Transverse colon (tissue), 4 donors: ENCODE measurements at regions not wholly inside any gene's neighbourhood (a gene's known extent, or its start where the extent isn't known, plus 50 kb on each side); places are given as distances from the start of the nearest gene placed in this dataset.
A peak's percentile ranks its signal among the peaks of the same experiment; 100 is the strongest.

Experiments
- DNase-seq: peaks from one replicate; pipeline ENCODE4 v3.0.0-alpha.2; 2019
- H3K27ac ChIP-seq, 4 donors: fragments of 200-600 bp; sonication (generic); 2 replicates each; pipeline ENCODE4 v1.5.1; 2016 to 2018; ENCODE audit warnings: inconsistent platforms in 4 of 4
- H3K27me3 ChIP-seq: fragments of 200-600 bp; sonication (generic); 2 replicates; pipeline ENCODE4 v1.5.1; 2017; ENCODE audit warnings: inconsistent platforms
- H3K36me3 ChIP-seq, 4 donors: fragments of 200-600 bp; sonication (generic); 2 replicates each; pipeline ENCODE4 v1.5.1; 2017 to 2019; ENCODE audit warnings: inconsistent platforms in 4 of 4
- H3K4me1 ChIP-seq, 4 donors: fragments of 200-600 bp; sonication (generic); 2 replicates each; pipeline ENCODE4 v1.5.1; 2017 to 2020; ENCODE audit warnings: inconsistent platforms in 4 of 4
- H3K4me3 ChIP-seq, 4 donors: fragments of 200-600 bp; sonication (generic); 1 replicate in 1 of 4; 2 replicates in 3 of 4; pipeline versions ENCODE4 v1.5.1 to v1.6.1; 2017 to 2019; ENCODE audit warnings: inconsistent platforms in 4 of 4
- H3K9me3 ChIP-seq, 2 donors: fragments of 200-600 bp; sonication (generic); 2 replicates each; pipeline ENCODE4 v1.5.1; 2017 to 2019; ENCODE audit warnings: inconsistent platforms in 2 of 2
- EP300 ChIP-seq: sonication (generic); formaldehyde crosslinking; IDR thresholded peaks from one replicate; pipeline ENCODE4 v1.6.1; 2017; ENCODE audit warnings: antibody characterized with exemption, low read depth
- POLR2A ChIP-seq: fragments of 450-650 bp; IDR thresholded peaks from one replicate; pipeline ENCODE4 v1.6.1; 2016; ENCODE audit warnings: antibody characterized with exemption, mild to moderate bottlenecking, moderate library complexity
- POLR2AphosphoS5 ChIP-seq, 3 donors: sonication (generic); formaldehyde crosslinking; IDR thresholded peaks; one replicate each; pipeline ENCODE4 v1.6.1; 2016; ENCODE audit warnings: antibody characterized with exemption in 3 of 3
- WGBS, 2 donors: methylation state at CpG; one replicate each; pipeline ENCODE4 v1.1.5; 2018; ENCODE audit warnings: low coverage in 1 of 2; 5-methylcytosine and 5-hydroxymethylcytosine counted together
- in situ Hi-C, 4 donors: fragments of 200-750 bp; cut with MboI; loops; one replicate each; pipeline versions ENCODE4 v1.15.0 to v1.15.1; 2017; ENCODE audit warnings: low sequenced_read_pairs in 3 of 4, low pct_ligation_motif_present in 1 of 4, low pct_unique_long_range_greater_than_20kb in 1 of 4
- intact Hi-C: fragments of 100-400 bp; cut with DNase I; formaldehyde crosslinking; loops from one replicate; pipeline ENCODE4 v1.15.1; 2023; ENCODE audit warnings: low total_unique reads
- TF ChIP-seq, protein P1 (sequence below), 5 experiments: fragments of 200-600 bp in 3 of 5; fragments of 450-650 bp in 2 of 5; sonication (generic) in 3 of 5; IDR thresholded peaks; 1 replicate in 2 of 5; 2 replicates in 3 of 5; pipeline ENCODE4 v1.5.1; 2016 to 2017; ENCODE audit warnings: antibody characterized with exemption in 5 of 5, inconsistent platforms in 3 of 5, mild to moderate bottlenecking in 2 of 5, moderate library complexity in 1 of 5

DNA sequence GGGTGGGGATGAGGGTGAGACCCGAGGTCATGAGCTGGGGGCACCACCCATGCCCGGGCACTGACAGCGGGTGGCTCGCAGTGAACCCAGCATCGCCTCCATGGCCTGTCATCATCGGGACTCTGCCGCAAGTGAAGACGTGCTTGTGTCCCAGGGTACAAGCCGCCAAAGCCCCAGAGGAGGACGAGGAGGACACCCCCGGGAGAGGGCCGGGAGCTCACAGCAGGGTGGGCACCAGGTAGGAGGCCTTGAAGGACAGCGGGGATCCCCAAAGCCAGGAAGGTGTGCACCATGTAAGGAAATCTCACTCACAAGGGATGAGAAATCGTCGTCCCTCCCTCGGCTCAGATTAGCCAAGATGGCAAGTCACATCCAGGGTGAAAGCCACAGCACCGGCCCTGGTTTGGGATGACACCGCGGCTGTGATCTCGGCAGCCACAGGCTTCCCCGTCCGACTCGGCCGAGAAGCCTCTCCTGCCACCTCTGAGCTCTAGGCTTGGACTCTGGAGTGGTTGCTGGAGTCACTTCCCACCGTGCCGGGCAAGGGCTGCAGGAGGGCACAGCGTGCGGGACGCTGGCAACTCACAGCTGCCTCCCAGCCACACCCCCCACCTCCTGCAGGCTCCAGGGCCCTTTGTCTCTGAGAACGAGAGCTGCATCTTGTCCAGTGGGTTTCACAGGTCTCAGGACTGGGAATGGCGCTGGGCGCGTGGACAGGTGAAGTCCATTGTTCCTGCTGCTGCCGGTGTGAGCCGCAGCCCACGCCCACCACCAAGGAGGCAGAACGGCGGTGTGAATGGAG lies 81.6 kb upstream of the CTDP1 start:
- H3K9me3 ChIP-seq: no peaks in the 10 kb centered on the region
- H3K27me3 ChIP-seq: no peaks in the 10 kb centered on the region
- no peaks in the 10 kb centered on the region for H3K4me1 ChIP-seq
- peak; percentile 3 for DNase-seq
- in situ Hi-C loops: no loop called here
- no peak overlapping the region for H3K27ac ChIP-seq
- no peak overlapping the region for H3K4me3 ChIP-seq
- intact Hi-C loops: no loop called here
- H3K36me3 ChIP-seq: no peaks in the 10 kb centered on the region
- 84% methylated on average over 34 of the region's 38 CpGs; no CpG with 5 or more reads in 1 of the 2 donors for WGBS, 2 donors
- TF ChIP-seq POLR2AphosphoS5 (IDR thresholded peaks at IDR 0.05): no peak
- TF ChIP-seq POLR2A: no peak
- TF ChIP-seq, protein P1, sequence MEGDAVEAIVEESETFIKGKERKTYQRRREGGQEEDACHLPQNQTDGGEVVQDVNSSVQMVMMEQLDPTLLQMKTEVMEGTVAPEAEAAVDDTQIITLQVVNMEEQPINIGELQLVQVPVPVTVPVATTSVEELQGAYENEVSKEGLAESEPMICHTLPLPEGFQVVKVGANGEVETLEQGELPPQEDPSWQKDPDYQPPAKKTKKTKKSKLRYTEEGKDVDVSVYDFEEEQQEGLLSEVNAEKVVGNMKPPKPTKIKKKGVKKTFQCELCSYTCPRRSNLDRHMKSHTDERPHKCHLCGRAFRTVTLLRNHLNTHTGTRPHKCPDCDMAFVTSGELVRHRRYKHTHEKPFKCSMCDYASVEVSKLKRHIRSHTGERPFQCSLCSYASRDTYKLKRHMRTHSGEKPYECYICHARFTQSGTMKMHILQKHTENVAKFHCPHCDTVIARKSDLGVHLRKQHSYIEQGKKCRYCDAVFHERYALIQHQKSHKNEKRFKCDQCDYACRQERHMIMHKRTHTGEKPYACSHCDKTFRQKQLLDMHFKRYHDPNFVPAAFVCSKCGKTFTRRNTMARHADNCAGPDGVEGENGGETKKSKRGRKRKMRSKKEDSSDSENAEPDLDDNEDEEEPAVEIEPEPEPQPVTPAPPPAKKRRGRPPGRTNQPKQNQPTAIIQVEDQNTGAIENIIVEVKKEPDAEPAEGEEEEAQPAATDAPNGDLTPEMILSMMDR (IDR thresholded peaks at IDR 0.05): no peak
- TF ChIP-seq EP300: no peak

DNA sequence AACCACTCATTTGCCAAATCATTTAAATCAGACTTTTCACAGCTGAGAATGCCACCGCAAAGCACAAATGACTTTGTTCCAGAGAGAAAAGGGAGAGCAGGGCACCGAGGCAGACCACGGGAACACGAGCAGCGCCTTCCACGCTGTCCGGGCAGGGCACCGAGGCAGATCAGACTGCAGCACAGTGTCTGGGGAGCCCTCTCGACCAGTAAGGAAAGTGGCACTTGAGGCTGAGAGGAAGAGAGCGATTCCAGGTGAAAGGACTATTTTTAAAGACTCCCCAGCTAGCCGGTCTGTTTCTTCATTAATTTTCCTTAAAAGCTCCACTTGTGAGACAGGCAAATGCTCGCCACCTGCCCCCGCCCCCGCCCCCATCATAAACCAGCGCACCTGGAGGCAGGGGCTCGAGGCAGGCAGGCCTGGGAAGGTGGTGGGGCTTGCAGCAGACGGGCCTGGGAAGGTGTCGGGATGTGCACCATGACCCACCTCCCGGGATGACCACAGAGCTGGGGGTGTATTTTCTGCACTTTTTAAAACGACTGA lies 80.9 kb upstream of the CTDP1 start:
- no peaks in the 10 kb centered on the region for H3K36me3 ChIP-seq
- no peaks in the 10 kb centered on the region for H3K9me3 ChIP-seq
- H3K4me3 ChIP-seq: no peak overlapping the region
- in situ Hi-C loops (no loop called here), intact Hi-C loops (no loop called here)
- no peak for DNase-seq
- H3K27ac ChIP-seq: no peak overlapping the region
- TF ChIP-seq POLR2A (no peak), EP300 (no peak), POLR2AphosphoS5 (IDR thresholded peaks at IDR 0.05) (no peak)
- TF ChIP-seq, protein P1 (IDR thresholded peaks at IDR 0.05): no peak
- WGBS, 2 donors: 0 to 70% methylated on average over 1 to 19 of the region's 20 CpGs
- no peaks in the 10 kb centered on the region for H3K4me1 ChIP-seq
- H3K27me3 ChIP-seq: no peaks in the 10 kb centered on the region

DNA sequence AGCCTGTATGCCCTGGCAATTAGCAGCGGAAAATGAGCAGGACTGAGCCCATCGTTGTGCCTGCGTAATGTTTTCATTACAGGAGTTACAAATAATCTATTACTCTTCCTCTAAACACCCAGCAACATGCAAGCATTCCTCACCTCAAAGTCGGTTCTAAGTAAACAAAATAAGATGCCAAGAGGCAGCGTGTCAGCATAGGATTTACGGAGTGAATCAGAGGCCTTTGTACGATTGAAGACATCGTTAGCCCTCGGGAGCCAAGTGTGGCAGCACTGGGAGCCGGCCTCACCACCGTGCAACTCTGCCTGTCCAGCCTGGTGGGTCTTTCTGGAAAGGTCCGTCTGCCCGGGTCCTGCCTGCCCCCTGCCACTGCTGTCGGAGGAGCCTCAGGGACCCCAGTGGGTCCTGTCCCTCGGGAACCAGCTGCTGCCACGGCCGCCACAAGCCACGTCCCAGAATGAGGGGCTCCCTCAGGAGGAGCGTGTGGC lies 80.1 kb upstream of the CTDP1 start:
- no peak for TF ChIP-seq POLR2A
- no peak overlapping the region for H3K27ac ChIP-seq
- no peaks in the 10 kb centered on the region for H3K4me1 ChIP-seq
- WGBS, 2 donors: 60 to 63% methylated on average over 1 to 19 of the region's 19 CpGs
- H3K4me3 ChIP-seq: no peak overlapping the region
- intact Hi-C loops: no loop called here
- no peaks in the 10 kb centered on the region for H3K36me3 ChIP-seq
- no peaks in the 10 kb centered on the region for H3K9me3 ChIP-seq
- DNase-seq: peak; percentile 4
- no peaks in the 10 kb centered on the region for H3K27me3 ChIP-seq
- in situ Hi-C loops: no loop called here

DNA sequence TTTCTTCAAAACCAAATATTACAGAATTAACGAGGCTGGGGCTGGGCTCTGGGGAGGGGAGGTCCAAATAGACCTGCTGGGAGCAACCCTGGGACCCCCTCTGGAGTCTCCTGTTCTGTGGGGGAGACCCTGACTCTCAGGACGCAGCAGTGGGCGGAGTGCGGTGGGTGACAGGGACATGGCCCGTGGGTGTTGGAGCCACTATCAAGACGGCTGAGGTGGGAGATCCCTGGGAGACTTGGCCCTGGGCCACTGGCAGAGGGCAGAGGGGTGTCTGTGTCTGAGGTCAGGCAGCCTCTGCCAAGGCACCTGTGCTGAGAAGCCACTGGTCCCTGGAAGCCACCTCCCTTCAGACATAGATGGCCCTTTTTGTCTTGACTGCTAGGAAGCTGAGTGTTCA lies 79.5 kb upstream of the CTDP1 start:
- peak; percentile 5 for DNase-seq
- Histone ChIP-seq H3K36me3 (no peaks in the 10 kb centered on the region), H3K27me3 (no peaks in the 10 kb centered on the region), H3K4me1 (no peaks in the 10 kb centered on the region), H3K27ac (no peak overlapping the region), H3K9me3 (no peaks in the 10 kb centered on the region), H3K4me3 (no peak overlapping the region)
- in situ Hi-C loops (no loop called here), intact Hi-C loops (no loop called here)
- 72% methylated on average over 6 of the region's 6 CpGs; no CpG with 5 or more reads in 1 of the 2 donors for WGBS, 2 donors
- TF ChIP-seq POLR2A: no peak
- no peak for TF ChIP-seq EP300
- TF ChIP-seq POLR2AphosphoS5 (IDR thresholded peaks at IDR 0.05): no peak
- TF ChIP-seq, protein P1 (IDR thresholded peaks at IDR 0.05): no peak
